GM23338 (cell line): ENCODE measurements at regions not wholly inside any gene's neighbourhood (a gene's known extent, or its start where the extent isn't known, plus 50 kb on each side); places are given as distances from the start of the nearest gene placed in this dataset.

Experiments
- ATAC-seq: fragments of 200-7000 bp; cut with Tn5 transposase; 3 replicates; pipeline ENCODE4 v1.9.1; 2020
- DNase-seq: peaks from one replicate; pipeline ENCODE4 v3.0.0-alpha.2; 2015; ENCODE audit warnings: low spot score
- H2AFZ ChIP-seq: fragments of 200-600 bp; sonication (generic); 2 replicates; pipeline ENCODE4 v1.8.0; 2016; ENCODE audit warnings: antibody characterized with exemption, mild to moderate bottlenecking, moderate library complexity
- H3F3A ChIP-seq: fragments of 200-600 bp; sonication (generic); replicated peaks from 2 replicates; pipeline ENCODE4 v1.8.0; 2017; ENCODE audit warnings: antibody characterized with exemption, mixed run types, low read depth
- H3K27ac ChIP-seq: fragments of 200-600 bp; sonication (generic); 2 replicates; pipeline ENCODE4 v1.6.1; 2016; ENCODE audit warnings: low read depth
- H3K27me3 ChIP-seq: fragments of 200-600 bp; sonication (generic); 2 replicates; pipeline ENCODE4 v1.8.0; 2016; ENCODE audit warnings: mild to moderate bottlenecking, mixed run types, moderate library complexity; ENCODE audit not compliant: insufficient read depth
- H3K36me3 ChIP-seq: fragments of 200-600 bp; sonication (generic); 2 replicates; pipeline ENCODE4 v1.8.0; 2016; ENCODE audit warnings: mild to moderate bottlenecking; ENCODE audit not compliant: insufficient read depth
- H3K4me1 ChIP-seq: fragments of 200-600 bp; sonication (generic); 2 replicates; pipeline ENCODE4 v1.8.0; 2016; ENCODE audit warnings: mild to moderate bottlenecking, moderate library complexity; ENCODE audit not compliant: insufficient read depth
- H3K4me2 ChIP-seq: fragments of 200-600 bp; sonication (generic); 2 replicates; pipeline ENCODE4 v1.7.1; 2017; ENCODE audit warnings: mixed run types
- H3K4me3 ChIP-seq: fragments of 200-600 bp; sonication (generic); 2 replicates; pipeline ENCODE4 v1.6.1; 2016; ENCODE audit warnings: mixed run types
- H3K79me2 ChIP-seq: fragments of 200-600 bp; sonication (generic); replicated peaks from 2 replicates; pipeline ENCODE4 v1.8.0; 2017; ENCODE audit warnings: mild to moderate bottlenecking; ENCODE audit not compliant: insufficient read depth
- H3K9me2 ChIP-seq: fragments of 200-600 bp; sonication (generic); 2 replicates; pipeline ENCODE4 v1.8.0; 2017; ENCODE audit not compliant: insufficient read depth
- H4K20me1 ChIP-seq: fragments of 200-600 bp; sonication (generic); replicated peaks from 2 replicates; pipeline ENCODE4 v1.8.0; 2017; ENCODE audit warnings: mild to moderate bottlenecking; ENCODE audit not compliant: insufficient read depth
- H3K27ac Mint-ChIP-seq: 2 replicates; pipeline ENCODE4 v1.8.0; 2020; ENCODE audit warnings: inconsistent platforms, mild to moderate bottlenecking, moderate library complexity, mixed read lengths
- H3K27me3 Mint-ChIP-seq: 3 replicates; pipeline ENCODE4 v1.8.0; 2022; ENCODE audit warnings: low read depth, mild to moderate bottlenecking, moderate library complexity, mixed read lengths, inconsistent platforms; ENCODE audit not compliant: insufficient read depth, poor library complexity
- H3K36me3 Mint-ChIP-seq: 3 replicates; pipeline ENCODE4 v1.8.0; 2021; ENCODE audit warnings: low read depth, mild to moderate bottlenecking, inconsistent platforms, moderate library complexity, mixed read lengths
- H3K4me1 Mint-ChIP-seq: 3 replicates; pipeline ENCODE4 v1.8.0; 2020; ENCODE audit warnings: mild to moderate bottlenecking, inconsistent platforms, mixed read lengths
- H3K4me3 Mint-ChIP-seq: 3 replicates; pipeline ENCODE4 v1.8.0; 2021; ENCODE audit warnings: moderate library complexity, mild to moderate bottlenecking, inconsistent platforms, mixed read lengths
- H3K9me3 Mint-ChIP-seq: 3 replicates; pipeline ENCODE4 v1.8.0; 2020; ENCODE audit warnings: moderate library complexity, mild to moderate bottlenecking, inconsistent platforms, mixed read lengths
- CREB1 ChIP-seq: fragments of 250-450 bp; sonication (Bioruptor Pico); IDR thresholded peaks from 2 replicates; pipeline ENCODE4 v1.5.0; 2020; ENCODE audit warnings: low read depth, mild to moderate bottlenecking, moderate library complexity
- EZH2 ChIP-seq: fragments of 200-600 bp; sonication (generic); IDR thresholded peaks from one replicate; pipeline ENCODE4 v1.8.0; 2017; ENCODE audit warnings: antibody characterized with exemption, mild to moderate bottlenecking, low read depth; ENCODE audit not compliant: unreplicated experiment
- EZH2phosphoT487 ChIP-seq: fragments of 200-600 bp; sonication (generic); IDR thresholded peaks from one replicate; pipeline ENCODE4 v1.8.1; 2018; ENCODE audit warnings: antibody characterized with exemption; ENCODE audit not compliant: unreplicated experiment
- JUNB ChIP-seq: IDR thresholded peaks from one replicate; pipeline ENCODE4 v1.6.1; 2016; ENCODE audit warnings: antibody characterized with exemption; ENCODE audit not compliant: unreplicated experiment
- NANOG ChIP-seq: IDR thresholded peaks from 2 replicates; pipeline ENCODE4 v1.6.1; 2016; ENCODE audit warnings: antibody characterized with exemption, borderline replicate concordance
- POLR2AphosphoS5 ChIP-seq: IDR thresholded peaks from 2 replicates; pipeline ENCODE4 v1.6.1; 2016; ENCODE audit warnings: antibody characterized with exemption, low read depth
- STAT1 ChIP-seq: IDR thresholded peaks from one replicate; pipeline ENCODE4 v1.6.1; 2016; ENCODE audit warnings: antibody characterized with exemption; ENCODE audit not compliant: unreplicated experiment
- ZNF331 ChIP-seq: fragments of 250-450 bp; sonication (Bioruptor Pico); IDR thresholded peaks from 2 replicates; pipeline ENCODE4 v1.5.0; 2020; ENCODE audit warnings: low read depth, mild to moderate bottlenecking, moderate library complexity
- ZNF462 ChIP-seq: fragments of 250-450 bp; sonication (Bioruptor Pico); IDR thresholded peaks from 2 replicates; pipeline ENCODE4 v1.5.0; 2020; ENCODE audit warnings: mild to moderate bottlenecking, moderate library complexity
- TF ChIP-seq, protein P1 (sequence below): IDR thresholded peaks from 2 replicates; pipeline ENCODE4 v1.6.1; 2016; ENCODE audit warnings: antibody characterized with exemption

DNA sequence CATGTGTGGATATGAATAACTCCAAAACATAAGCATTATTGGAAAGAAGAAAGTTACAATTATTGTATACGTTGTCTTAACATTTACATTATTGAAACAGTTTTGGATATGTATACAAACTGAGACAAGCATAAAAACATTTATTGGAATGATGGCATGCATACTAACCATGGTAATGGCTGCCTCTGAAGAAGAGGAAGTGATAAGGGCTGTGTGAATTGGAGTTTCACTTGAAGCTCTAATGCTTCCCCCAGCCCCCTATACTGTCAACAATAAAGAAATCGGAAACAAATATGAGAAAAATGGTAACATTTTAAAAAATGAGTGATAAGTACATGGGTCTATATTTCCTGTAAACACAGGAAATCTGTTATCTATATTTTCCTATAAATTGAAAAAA is 367.7 kb upstream of the DPYD start (continued):
- TF ChIP-seq, protein P1, sequence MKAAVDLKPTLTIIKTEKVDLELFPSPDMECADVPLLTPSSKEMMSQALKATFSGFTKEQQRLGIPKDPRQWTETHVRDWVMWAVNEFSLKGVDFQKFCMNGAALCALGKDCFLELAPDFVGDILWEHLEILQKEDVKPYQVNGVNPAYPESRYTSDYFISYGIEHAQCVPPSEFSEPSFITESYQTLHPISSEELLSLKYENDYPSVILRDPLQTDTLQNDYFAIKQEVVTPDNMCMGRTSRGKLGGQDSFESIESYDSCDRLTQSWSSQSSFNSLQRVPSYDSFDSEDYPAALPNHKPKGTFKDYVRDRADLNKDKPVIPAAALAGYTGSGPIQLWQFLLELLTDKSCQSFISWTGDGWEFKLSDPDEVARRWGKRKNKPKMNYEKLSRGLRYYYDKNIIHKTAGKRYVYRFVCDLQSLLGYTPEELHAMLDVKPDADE = no peak

DNA sequence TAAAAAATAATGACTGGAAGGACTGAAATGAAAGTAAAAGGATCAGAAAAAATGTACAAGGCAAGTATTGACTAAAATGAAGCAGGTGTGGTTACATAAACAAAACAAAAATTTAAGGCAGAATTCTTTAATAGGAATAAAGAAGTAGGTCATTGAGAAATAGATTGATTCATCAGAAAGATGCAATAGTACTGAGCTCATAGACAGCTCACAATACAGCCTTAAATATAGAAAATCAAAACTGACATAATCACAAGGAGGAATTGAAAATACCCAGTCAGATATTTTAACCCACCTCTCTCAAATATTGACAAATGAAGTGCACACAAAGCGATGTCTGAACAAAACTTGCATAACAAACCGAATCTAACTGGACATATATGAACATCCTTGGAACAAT is 366.8 kb upstream of the DPYD start:
- H2AFZ ChIP-seq = no peak overlapping the region
- TF ChIP-seq ZNF331 (CRISPR knock-in tag) (no peak), CREB1 (no peak), EZH2 (no peak)
- TF ChIP-seq, protein P1 = no peak

DNA sequence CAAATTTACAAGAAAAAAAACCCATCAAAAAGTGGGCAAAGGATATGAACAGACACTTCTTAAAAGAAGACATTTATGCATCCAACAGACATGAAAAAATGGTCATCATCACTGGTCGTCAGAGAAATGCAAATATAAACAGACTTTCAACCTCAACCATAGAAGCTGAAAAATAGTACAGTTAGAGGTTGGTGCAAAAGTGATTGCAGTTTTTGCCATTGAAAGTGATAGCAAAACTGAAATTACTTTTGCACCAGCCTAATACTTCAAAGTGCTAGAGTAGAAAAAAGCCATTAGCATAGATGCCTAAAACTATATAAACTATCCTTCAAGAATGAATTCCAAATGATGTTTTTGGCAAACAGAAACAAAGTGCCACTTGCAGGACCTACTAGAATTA is 365.8 kb upstream of the DPYD start:
- no peaks in the 10 kb centered on the region for H3K27me3 ChIP-seq
- H2AFZ ChIP-seq = no peak overlapping the region
- Mint-ChIP-seq H3K9me3 (no peaks in the 10 kb centered on the region), H3K36me3 (no peaks in the 10 kb centered on the region), H3K27ac (no peak overlapping the region), H3K27me3 (no peaks in the 10 kb centered on the region), H3K4me1 (no peaks in the 10 kb centered on the region), H3K4me3 (no peak overlapping the region)
- no peaks in the 10 kb centered on the region for H3K36me3 ChIP-seq
- H3K4me1 ChIP-seq = no peaks in the 10 kb centered on the region
- no peaks in the 10 kb centered on the region for H3F3A ChIP-seq
- no peak for ATAC-seq
- peaks cover 4% of the 10 kb centered on the region; the same call in 1 of the 2 replicates for H3K9me2 ChIP-seq
- DNase-seq = no peak
- no peak overlapping the region for H3K4me3 ChIP-seq
- no peak overlapping the region for H3K27ac ChIP-seq
- H4K20me1 ChIP-seq = no peaks in the 10 kb centered on the region
- H3K79me2 ChIP-seq = no peaks in the 10 kb centered on the region
- H3K4me2 ChIP-seq = no peak overlapping the region
- TF ChIP-seq, protein P1 = no peak
- no peak for TF ChIP-seq JUNB
- no peak for TF ChIP-seq STAT1
- TF ChIP-seq CREB1 = no peak
- TF ChIP-seq EZH2phosphoT487 = no peak
- no peak for TF ChIP-seq NANOG
- TF ChIP-seq EZH2 = no peak
- TF ChIP-seq POLR2AphosphoS5 = no peak
- no peak for TF ChIP-seq ZNF331 (CRISPR knock-in tag)
- no peak for TF ChIP-seq ZNF462 (CRISPR knock-in tag)

More for the DNA sequence above, 366.8 kb upstream of the DPYD start:
- H3K27ac Mint-ChIP-seq = no peak overlapping the region
- Histone ChIP-seq H3F3A (no peaks in the 10 kb centered on the region), H3K9me2 (peaks cover 4% of the 10 kb centered on the region; the same call in 1 of the 2 replicates), H3K27me3 (no peaks in the 10 kb centered on the region), H3K4me2 (no peak overlapping the region), H3K4me3 (no peak overlapping the region), H3K4me1 (no peaks in the 10 kb centered on the region), H3K79me2 (no peaks in the 10 kb centered on the region), H4K20me1 (no peaks in the 10 kb centered on the region), H3K36me3 (no peaks in the 10 kb centered on the region), H3K27ac (no peak overlapping the region)
- no peak overlapping the region for H3K4me3 Mint-ChIP-seq
- no peaks in the 10 kb centered on the region for H3K36me3 Mint-ChIP-seq
- no peaks in the 10 kb centered on the region for H3K9me3 Mint-ChIP-seq
- H3K4me1 Mint-ChIP-seq = no peaks in the 10 kb centered on the region
- no peaks in the 10 kb centered on the region for H3K27me3 Mint-ChIP-seq
- no peak for DNase-seq
- no peak for ATAC-seq
